Ectodermal cell (in vitro differentiated cells): ENCODE measurements at regions not wholly inside any gene's neighbourhood (a gene's known extent, or its start where the extent isn't known, plus 50 kb on each side); places are given as distances from the start of the nearest gene placed in this dataset.
"Not testable (repeated sequence)": the region's sequence is repeated elsewhere in the genome, so short reads cannot be mapped to it uniquely, and the experiment has no call there.

Source experiments
- H3K27ac ChIP-seq: 2 replicates; pipeline ENCODE4 v1.7.0; 2013; ENCODE audit warnings: mild to moderate bottlenecking, low read depth, low read length; ENCODE audit not compliant: insufficient read depth, poor library complexity, severe bottlenecking
- H3K27me3 ChIP-seq: 2 replicates; pipeline ENCODE4 v1.7.0; 2013; ENCODE audit warnings: mild to moderate bottlenecking, low read length; ENCODE audit not compliant: insufficient read depth, control insufficient read depth, poor library complexity, severe bottlenecking
- H3K36me3 ChIP-seq: one replicate; pipeline ENCODE4 v1.7.0; 2013; ENCODE audit warnings: low read length; ENCODE audit not compliant: control insufficient read depth, insufficient read depth
- H3K4me1 ChIP-seq: one replicate; pipeline ENCODE4 v1.7.0; 2013; ENCODE audit warnings: low read length; ENCODE audit not compliant: control insufficient read depth, insufficient read depth
- H3K4me3 ChIP-seq: 2 replicates; pipeline ENCODE4 v1.7.0; 2013; ENCODE audit warnings: low read depth, low read length, control low read depth; ENCODE audit not compliant: insufficient read depth
- H3K9me3 ChIP-seq: 2 replicates; pipeline ENCODE4 v1.7.0; 2013; ENCODE audit warnings: mild to moderate bottlenecking, low read length, moderate library complexity; ENCODE audit not compliant: control insufficient read depth
- WGBS, 2 experiments: methylation state at CpG; one replicate each; pipeline ENCODE4 v1.1.7; 2013; ENCODE audit warnings: missing lambda C conversion rate in 2 of 2; 5-methylcytosine and 5-hydroxymethylcytosine counted together

DNA sequence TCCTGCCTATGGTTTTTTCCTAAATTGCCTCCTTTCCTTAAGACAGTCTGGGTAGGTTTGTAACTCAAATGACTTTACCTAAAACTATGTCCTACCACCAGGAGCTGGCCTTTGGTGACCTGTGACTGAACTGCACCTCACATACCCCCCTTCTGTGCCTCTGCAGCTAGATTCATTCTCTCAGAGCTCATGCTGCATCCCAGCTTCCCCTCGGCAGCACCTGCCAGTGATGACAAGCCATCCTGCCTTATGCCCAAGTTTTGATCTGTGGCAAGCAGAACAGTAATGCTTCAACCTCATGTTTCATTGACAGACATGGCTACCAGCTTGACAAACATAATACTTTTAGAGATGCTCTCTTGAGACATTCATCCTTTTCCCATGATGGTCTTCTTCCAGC, 141.9 kb downstream of the TSEN15 start:
- H3K27ac ChIP-seq: no peak overlapping the region
- no peaks in the 10 kb centered on the region for H3K27me3 ChIP-seq
- H3K36me3 ChIP-seq: no peaks in the 10 kb centered on the region
- H3K4me1 ChIP-seq: no peaks in the 10 kb centered on the region
- no peaks in the 10 kb centered on the region for H3K9me3 ChIP-seq
- no peak overlapping the region for H3K4me3 ChIP-seq
- 96% methylated on average over 1 of the region's 1 CpG for WGBS, 2 experiments

- no peaks in the 10 kb centered on the region for H3K27me3 ChIP-seq
- H3K4me1 ChIP-seq: peaks cover 4% of the 10 kb centered on the region
- H3K4me3 ChIP-seq: no peak overlapping the region
- 98 to 100% methylated on average over 2 of the region's 2 CpGs for WGBS, 2 experiments
- H3K36me3 ChIP-seq: no peaks in the 10 kb centered on the region
- no peaks in the 10 kb centered on the region for H3K9me3 ChIP-seq
- H3K27ac ChIP-seq: no peak overlapping the region
These were observed 142.7 kb downstream of the TSEN15 start for GRCh38 chr1:184194236-184194635.

DNA sequence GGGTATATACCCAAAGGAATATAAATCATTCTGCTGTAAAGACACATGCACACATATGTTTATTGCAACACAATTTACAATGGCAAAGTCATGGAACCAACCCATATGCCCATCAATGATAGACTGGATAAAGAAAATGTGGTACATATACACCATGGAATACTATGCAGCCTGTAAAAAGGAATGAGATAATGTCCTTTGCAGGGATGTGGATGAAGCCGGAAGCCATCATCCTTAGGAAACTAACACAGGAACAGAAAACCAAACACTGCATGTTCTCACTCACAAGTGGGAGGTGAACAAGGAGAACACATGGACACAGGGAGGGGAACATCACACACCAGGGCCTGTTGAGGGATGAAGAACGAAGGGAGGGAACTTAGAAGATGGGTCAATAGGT, 144.2 kb downstream of the TSEN15 start:
- H3K9me3 ChIP-seq, H3K27ac ChIP-seq, H3K27me3 ChIP-seq, H3K4me3 ChIP-seq, H3K36me3 ChIP-seq: not testable (repeated sequence)
- H3K4me1 ChIP-seq: peaks cover 15% of the 10 kb centered on the region
- 93 to 100% methylated on average over 2 of the region's 2 CpGs for WGBS, 2 experiments

- H3K27ac ChIP-seq: peak overlapping the region; percentile 32
- H3K4me1 ChIP-seq: peaks cover 15% of the 10 kb centered on the region
- no peaks in the 10 kb centered on the region for H3K9me3 ChIP-seq
- H3K27me3 ChIP-seq: no peaks in the 10 kb centered on the region
- 20 to 27% methylated on average over 7 of the region's 7 CpGs for WGBS, 2 experiments
- H3K36me3 ChIP-seq: no peaks in the 10 kb centered on the region
- no peak overlapping the region for H3K4me3 ChIP-seq
These were observed 146.3 kb downstream of the TSEN15 start for GRCh38 chr1:184197831-184198230.

DNA sequence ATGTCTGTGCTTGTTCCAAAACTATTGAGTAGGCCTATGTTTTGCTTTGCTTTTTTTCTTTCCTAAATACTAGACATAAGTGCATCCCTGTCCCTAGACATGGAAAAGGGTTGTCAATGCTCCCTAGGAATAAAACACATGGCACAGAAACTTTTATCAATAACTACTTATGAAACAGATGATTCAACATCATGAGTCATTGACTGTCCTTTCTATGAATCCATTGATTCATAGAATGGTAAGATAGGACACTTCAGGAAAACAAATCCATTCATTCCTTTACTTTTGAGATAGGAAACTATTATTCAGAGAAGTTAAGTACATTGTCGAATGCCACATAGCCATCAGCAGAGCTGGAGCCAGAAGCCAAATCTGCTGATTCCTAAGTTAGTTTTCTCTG, 147.5 kb downstream of the TSEN15 start:
- 94 to 100% methylated on average over 1 of the region's 1 CpG for WGBS, 2 experiments
- H3K9me3 ChIP-seq: no peaks in the 10 kb centered on the region
- no peaks in the 10 kb centered on the region for H3K36me3 ChIP-seq
- peaks cover 15% of the 10 kb centered on the region for H3K4me1 ChIP-seq
- H3K27ac ChIP-seq: no peak overlapping the region
- H3K27me3 ChIP-seq: no peaks in the 10 kb centered on the region
- H3K4me3 ChIP-seq: no peak overlapping the region

DNA sequence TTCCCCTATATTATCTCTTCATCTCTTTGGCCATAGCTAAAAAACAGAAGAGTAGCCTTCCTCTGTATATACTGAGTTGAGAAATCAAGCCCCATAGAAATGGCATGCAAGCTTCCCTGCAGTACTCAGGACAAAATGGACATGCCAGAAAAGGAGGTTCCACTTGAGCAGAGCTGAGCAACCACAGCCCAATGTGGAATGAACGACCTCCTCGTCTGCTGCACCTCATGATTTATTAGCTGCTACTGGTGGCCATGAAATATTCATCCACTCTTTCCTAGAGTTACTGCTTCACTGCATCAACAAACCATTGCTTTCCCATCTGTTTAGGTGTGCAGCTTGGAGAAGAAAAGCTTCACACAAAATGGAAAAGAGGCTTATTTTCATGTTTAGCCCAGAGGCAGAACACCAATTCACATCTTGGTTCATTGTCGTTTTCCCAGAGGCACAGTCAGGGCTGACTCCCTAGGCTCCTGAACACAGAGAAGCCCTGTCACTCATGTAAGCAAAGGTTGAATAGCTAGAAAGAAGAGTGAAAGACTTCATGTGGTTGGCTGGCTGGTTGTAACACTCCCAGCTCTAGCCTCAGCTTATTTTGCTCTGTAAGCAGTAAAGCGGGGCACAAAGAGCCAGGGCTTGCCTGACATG, 148.0 kb downstream of the TSEN15 start:
- no peaks in the 10 kb centered on the region for H3K9me3 ChIP-seq
- no peak overlapping the region for H3K4me3 ChIP-seq
- 61 to 71% methylated on average over 4 of the region's 4 CpGs for WGBS, 2 experiments
- H3K27ac ChIP-seq: peak overlapping the region; percentile 9
- no peaks in the 10 kb centered on the region for H3K36me3 ChIP-seq
- peaks cover 15% of the 10 kb centered on the region for H3K4me1 ChIP-seq
- H3K27me3 ChIP-seq: no peaks in the 10 kb centered on the region

DNA sequence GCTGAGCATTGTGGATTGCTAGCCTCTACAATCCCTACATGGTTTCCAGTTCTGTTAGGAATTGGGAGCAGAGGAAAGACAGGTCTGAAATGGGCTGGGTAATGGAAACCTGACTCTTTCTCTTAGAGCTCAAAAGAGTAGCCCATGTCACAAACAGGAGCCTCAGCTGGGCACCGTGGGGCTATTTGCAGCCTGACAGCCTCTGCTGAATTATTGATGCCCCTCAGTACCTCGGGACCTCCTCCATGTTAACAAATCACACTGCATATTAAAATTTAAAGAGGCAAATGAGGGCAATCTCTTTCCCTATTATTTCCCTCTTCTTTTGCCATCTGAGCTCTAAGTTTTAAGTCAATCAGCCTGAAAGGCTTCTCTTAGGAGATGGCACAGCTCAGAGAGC, 157.1 kb downstream of the TSEN15 start:
- no peak overlapping the region for H3K27ac ChIP-seq
- no peaks in the 10 kb centered on the region for H3K36me3 ChIP-seq
- no peak overlapping the region for H3K4me3 ChIP-seq
- H3K27me3 ChIP-seq: no peaks in the 10 kb centered on the region
- H3K4me1 ChIP-seq: peaks cover 4% of the 10 kb centered on the region
- WGBS, 2 experiments: 71 to 73% methylated on average over 2 of the region's 2 CpGs
- no peaks in the 10 kb centered on the region for H3K9me3 ChIP-seq

- Histone ChIP-seq H3K4me1 (peaks cover 4% of the 10 kb centered on the region), H3K27me3 (no peaks in the 10 kb centered on the region), H3K36me3 (no peaks in the 10 kb centered on the region), H3K27ac (no peak overlapping the region), H3K4me3 (no peak overlapping the region), H3K9me3 (no peaks in the 10 kb centered on the region)
- 98 to 100% methylated on average over 2 of the region's 2 CpGs for WGBS, 2 experiments
These were observed 158.5 kb downstream of the TSEN15 start for GRCh38 chr1:184210031-184210430.

GRCh38 chr1:184210862-184211261, 159.3 kb downstream of the TSEN15 start:
- Histone ChIP-seq H3K4me3 (no peak overlapping the region), H3K36me3 (no peaks in the 10 kb centered on the region), H3K27me3 (no peaks in the 10 kb centered on the region), H3K4me1 (peaks cover 4% of the 10 kb centered on the region), H3K9me3 (no peaks in the 10 kb centered on the region), H3K27ac (no peak overlapping the region)
- 90% methylated on average over 6 of the region's 6 CpGs for WGBS, 2 experiments

DNA sequence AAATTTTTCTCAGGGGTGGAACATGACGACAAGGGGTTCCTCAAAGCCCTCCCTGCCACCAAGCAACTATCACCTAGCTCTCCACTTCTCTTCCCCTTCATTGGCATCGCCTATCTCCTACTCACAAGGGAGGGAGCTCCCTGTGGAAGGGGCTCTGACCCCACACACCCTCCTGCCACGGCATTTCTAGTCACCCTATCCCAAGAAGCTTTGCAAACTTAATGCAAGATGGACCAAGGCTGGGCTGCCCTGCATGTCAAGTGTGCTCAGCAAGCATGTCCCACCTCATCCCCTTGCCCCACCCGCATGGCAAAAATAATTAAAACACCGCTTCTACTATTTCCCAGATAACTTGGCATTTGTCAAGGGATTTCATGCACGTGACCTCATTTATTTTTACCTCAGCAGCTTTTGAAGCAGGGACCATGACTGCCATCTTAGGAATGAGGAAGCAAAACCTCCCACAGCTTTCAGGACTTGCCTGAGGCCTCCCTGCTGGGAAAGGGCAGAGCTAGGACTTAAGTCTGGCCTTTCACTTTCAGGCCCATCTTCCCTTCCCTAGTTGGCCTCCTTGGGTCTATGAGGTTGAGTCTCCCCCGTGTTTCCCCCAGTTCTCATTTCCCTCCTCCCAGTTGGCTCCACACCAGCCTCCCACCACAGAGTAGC, 161.3 kb downstream of the TSEN15 start:
- Histone ChIP-seq H3K4me3 (no peak overlapping the region), H3K36me3 (no peaks in the 10 kb centered on the region), H3K27me3 (no peaks in the 10 kb centered on the region), H3K27ac (no peak overlapping the region), H3K4me1 (peaks cover 4% of the 10 kb centered on the region), H3K9me3 (no peaks in the 10 kb centered on the region)
- 87 to 94% methylated on average over 7 of the region's 7 CpGs for WGBS, 2 experiments
